Calu3 (cell line): ENCODE measurements at regions not wholly inside any gene's neighbourhood (a gene's known extent, or its start where the extent isn't known, plus 50 kb on each side); places are given as distances from the start of the nearest gene placed in this dataset.

ENCODE experiments used
- BruUV-seq: library from RNA; stranded (reverse); fragments of 400-500 nt; replicated peaks from 2 replicates; lab custom pipeline; 2021; lab: Mats Ljungman, UMichigan
- CTCF ChIA-PET: fragments of 300-600 bp; sonication (Branson Sonifier 250); formaldehyde crosslinking; loops from one replicate; lab custom pipeline; 2022; ENCODE audit warnings: antibody characterized with exemption; lab: Charles Lee
- DNase-seq: peaks from one replicate; pipeline ENCODE4 v3.0.0; 2022
- H3K27ac Mint-ChIP-seq: one replicate; pipeline ENCODE4 v1.8.0; 2022; ENCODE audit warnings: mixed read lengths; ENCODE audit not compliant: unreplicated experiment
- H3K27me3 Mint-ChIP-seq: one replicate; pipeline ENCODE4 v1.8.0; 2022; ENCODE audit warnings: mixed read lengths; ENCODE audit not compliant: unreplicated experiment
- H3K36me3 Mint-ChIP-seq: one replicate; pipeline ENCODE4 v1.8.0; 2022; ENCODE audit warnings: mild to moderate bottlenecking, moderate library complexity, mixed read lengths; ENCODE audit not compliant: insufficient read depth, unreplicated experiment
- H3K4me1 Mint-ChIP-seq: one replicate; pipeline ENCODE4 v1.8.0; 2022; ENCODE audit warnings: mild to moderate bottlenecking, low read depth, mixed read lengths; ENCODE audit not compliant: unreplicated experiment
- H3K4me3 Mint-ChIP-seq: one replicate; pipeline ENCODE4 v1.8.0; 2022; ENCODE audit warnings: mild to moderate bottlenecking, low read depth, moderate library complexity, mixed read lengths; ENCODE audit not compliant: unreplicated experiment
- H3K9me3 Mint-ChIP-seq: one replicate; pipeline ENCODE4 v1.8.0; 2022; ENCODE audit warnings: low read depth, mixed read lengths; ENCODE audit not compliant: unreplicated experiment
- intact Hi-C: fragments of 100-400 bp; cut with micrococcal nuclease; formaldehyde crosslinking; loops from one replicate; pipeline ENCODE4 v1.10.0; 2022; ENCODE audit not compliant: unreplicated experiment
- TF ChIP-seq, protein P1 (sequence below): fragments of 200-600 bp; IDR thresholded peaks from one replicate; pipeline ENCODE4 v1.8.0; 2022; ENCODE audit warnings: antibody characterized with exemption; ENCODE audit not compliant: unreplicated experiment

DNA sequence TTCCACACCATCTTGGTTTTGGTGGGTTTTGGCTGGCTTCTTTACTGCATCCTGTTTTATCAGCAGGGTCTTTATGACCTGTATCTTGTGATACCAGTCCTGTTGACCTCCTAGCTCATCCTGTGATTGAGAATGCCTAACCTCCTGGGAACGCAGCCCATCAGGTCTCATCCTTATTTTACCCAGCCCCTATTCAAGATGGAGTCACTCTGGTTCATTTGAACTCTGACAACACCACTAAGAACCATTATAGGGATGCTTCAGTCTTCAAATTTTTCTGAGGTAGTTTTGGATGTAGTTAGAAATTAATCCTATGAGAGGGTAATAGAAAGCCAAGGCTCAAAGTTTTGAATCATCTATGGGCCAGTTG, 287.8 kb upstream of the SLC39A10 start:
- DNase-seq, result no peak
- H3K36me3 Mint-ChIP-seq, result no peaks in the 10 kb centered on the region
- TF ChIP-seq, protein P1, sequence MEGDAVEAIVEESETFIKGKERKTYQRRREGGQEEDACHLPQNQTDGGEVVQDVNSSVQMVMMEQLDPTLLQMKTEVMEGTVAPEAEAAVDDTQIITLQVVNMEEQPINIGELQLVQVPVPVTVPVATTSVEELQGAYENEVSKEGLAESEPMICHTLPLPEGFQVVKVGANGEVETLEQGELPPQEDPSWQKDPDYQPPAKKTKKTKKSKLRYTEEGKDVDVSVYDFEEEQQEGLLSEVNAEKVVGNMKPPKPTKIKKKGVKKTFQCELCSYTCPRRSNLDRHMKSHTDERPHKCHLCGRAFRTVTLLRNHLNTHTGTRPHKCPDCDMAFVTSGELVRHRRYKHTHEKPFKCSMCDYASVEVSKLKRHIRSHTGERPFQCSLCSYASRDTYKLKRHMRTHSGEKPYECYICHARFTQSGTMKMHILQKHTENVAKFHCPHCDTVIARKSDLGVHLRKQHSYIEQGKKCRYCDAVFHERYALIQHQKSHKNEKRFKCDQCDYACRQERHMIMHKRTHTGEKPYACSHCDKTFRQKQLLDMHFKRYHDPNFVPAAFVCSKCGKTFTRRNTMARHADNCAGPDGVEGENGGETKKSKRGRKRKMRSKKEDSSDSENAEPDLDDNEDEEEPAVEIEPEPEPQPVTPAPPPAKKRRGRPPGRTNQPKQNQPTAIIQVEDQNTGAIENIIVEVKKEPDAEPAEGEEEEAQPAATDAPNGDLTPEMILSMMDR, result no peak
- no peaks in the 10 kb centered on the region for H3K27me3 Mint-ChIP-seq
- H3K4me1 Mint-ChIP-seq, result peaks cover 18% of the 10 kb centered on the region
- no TSS peak for BruUV-seq
- H3K9me3 Mint-ChIP-seq, result peaks cover 13% of the 10 kb centered on the region
- H3K4me3 Mint-ChIP-seq, result no peak overlapping the region
- no peak overlapping the region for H3K27ac Mint-ChIP-seq
- intact Hi-C loops, result no loop called here
- CTCF ChIA-PET, result no interaction called here

DNA sequence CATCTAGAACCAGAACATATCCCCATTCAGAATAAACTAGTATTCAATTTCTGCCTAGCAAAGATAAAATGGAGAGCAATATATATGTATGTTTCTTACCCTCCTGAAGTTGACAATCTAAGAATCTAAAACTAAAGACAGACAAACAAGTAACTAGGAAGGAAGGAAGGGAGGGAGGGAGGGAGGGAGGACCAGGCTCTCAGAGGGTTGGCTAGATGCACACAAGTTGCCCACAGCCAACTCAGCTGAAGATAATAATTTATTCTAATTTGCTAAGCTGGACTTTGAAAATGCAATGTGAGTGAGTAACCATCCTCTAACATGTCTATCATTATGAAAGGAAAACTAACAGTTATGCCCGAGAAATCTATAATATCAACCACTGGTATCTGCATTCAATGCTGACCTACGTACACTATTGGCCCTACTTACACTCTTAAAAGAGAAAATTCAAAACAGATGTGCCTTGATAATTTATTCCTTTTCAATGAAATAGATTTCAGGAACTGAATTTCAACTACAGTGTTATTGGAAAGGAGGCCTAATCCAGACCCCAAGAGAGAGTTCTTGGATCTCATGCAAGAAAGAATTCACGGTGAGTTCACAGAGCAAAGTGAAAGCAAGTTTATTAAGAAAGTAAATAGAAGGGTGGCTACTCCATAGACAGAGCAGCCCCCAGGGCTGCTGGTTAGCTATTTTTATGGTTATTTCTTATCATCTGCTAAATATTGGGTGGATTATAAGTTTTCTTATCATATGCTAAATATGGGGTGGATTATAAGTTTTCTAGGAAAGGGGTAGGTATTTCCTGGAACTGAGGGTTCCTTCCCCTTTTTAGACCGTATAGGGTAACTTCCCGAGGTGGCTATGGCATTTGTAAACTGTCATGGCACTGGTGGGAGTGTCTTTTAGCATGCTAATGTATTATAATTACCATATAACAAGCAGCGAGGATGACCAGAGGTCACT, 288.5 kb upstream of the SLC39A10 start:
- H3K9me3 Mint-ChIP-seq, result peaks cover 13% of the 10 kb centered on the region
- intact Hi-C loops, result no loop called here
- H3K27me3 Mint-ChIP-seq, result no peaks in the 10 kb centered on the region
- TF ChIP-seq, protein P1, result no peak
- no peak overlapping the region for H3K27ac Mint-ChIP-seq
- no peaks in the 10 kb centered on the region for H3K36me3 Mint-ChIP-seq
- H3K4me3 Mint-ChIP-seq, result no peak overlapping the region
- CTCF ChIA-PET, result no interaction called here
- no peak for DNase-seq
- BruUV-seq, result no TSS peak
- H3K4me1 Mint-ChIP-seq, result peaks cover 20% of the 10 kb centered on the region

DNA sequence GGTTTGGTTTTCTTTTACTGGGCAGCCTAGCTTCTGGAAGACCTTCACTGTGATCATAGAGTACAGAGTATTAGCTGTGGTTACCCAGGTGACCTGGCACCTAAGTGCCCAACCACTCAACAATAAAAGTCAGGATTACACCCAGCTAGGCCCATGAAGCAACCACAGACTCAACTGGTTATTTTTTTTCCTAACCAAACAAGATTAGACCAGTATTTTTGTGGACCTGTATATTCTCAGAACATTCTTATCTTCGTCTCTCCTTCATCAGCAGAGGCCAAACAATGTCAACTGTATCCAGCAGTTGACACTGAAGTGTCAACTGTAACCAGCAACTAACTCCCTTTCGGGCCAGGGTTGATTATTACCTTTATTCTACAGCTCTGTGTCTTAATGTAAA, 289.2 kb upstream of the SLC39A10 start:
- H3K9me3 Mint-ChIP-seq, result peaks cover 13% of the 10 kb centered on the region
- no peak overlapping the region for H3K4me3 Mint-ChIP-seq
- peaks cover 27% of the 10 kb centered on the region for H3K4me1 Mint-ChIP-seq
- intact Hi-C loops, result no loop called here
- no peaks in the 10 kb centered on the region for H3K36me3 Mint-ChIP-seq
- H3K27ac Mint-ChIP-seq, result no peak overlapping the region
- CTCF ChIA-PET, result no interaction called here
- no peaks in the 10 kb centered on the region for H3K27me3 Mint-ChIP-seq
- DNase-seq, result no peak
- TF ChIP-seq, protein P1, result no peak
- BruUV-seq, result no TSS peak

- no peak for DNase-seq
- BruUV-seq, result no TSS peak
- Mint-ChIP-seq H3K9me3 (peaks cover 13% of the 10 kb centered on the region), H3K27me3 (no peaks in the 10 kb centered on the region), H3K4me1 (peaks cover 42% of the 10 kb centered on the region), H3K4me3 (peak overlapping the region; percentile 22), H3K36me3 (no peaks in the 10 kb centered on the region), H3K27ac (peak overlapping the region; percentile 85)
- intact Hi-C loops, result no loop called here
- CTCF ChIA-PET, result interaction anchor here (0.8 to 1.8 kb wide), 2 partner anchors 180 to 292 kb away, joined by 4 to 5 read pairs; partner anchors contain the start of gene SLC39A10
- TF ChIP-seq, protein P1, result no peak
Measured at GRCh38 chr2:195364015-195364965, 292.7 kb upstream of the SLC39A10 start.
